ENCODE measurements at regions not wholly inside any gene's neighbourhood (a gene's known extent, or its start where the extent isn't known, plus 50 kb on each side); places are given as distances from the start of the nearest gene placed in this dataset.

GRCh38 chrX:15191830-15192229 lies 78.1 kb downstream of the ASB9 start:
- DNase-seq = no peak

DNA sequence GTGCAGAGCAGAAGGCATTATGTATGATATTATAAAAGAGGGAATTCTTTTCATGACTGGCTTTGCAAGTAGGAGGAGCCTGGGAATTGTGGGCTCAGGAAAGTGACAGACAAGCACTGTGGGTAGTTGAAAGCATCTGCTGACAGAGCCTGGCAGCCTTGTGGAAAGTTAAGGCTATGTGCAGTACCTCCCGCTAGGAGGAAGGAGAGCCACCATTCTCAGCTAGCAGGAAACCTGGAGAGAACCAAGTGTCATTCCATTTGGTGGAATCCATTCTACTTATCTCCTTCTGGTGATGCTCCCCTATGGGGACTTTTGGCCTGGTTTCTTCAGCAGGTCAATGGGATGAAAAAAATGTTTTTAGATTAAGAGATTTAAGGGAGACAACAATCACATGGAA lies 81.8 kb downstream of the ASB9 start:
- no peak for DNase-seq

GRCh38 chrX:15177316-15177715 lies 92.6 kb downstream of the ASB9 start:
- no peak for DNase-seq

DNA sequence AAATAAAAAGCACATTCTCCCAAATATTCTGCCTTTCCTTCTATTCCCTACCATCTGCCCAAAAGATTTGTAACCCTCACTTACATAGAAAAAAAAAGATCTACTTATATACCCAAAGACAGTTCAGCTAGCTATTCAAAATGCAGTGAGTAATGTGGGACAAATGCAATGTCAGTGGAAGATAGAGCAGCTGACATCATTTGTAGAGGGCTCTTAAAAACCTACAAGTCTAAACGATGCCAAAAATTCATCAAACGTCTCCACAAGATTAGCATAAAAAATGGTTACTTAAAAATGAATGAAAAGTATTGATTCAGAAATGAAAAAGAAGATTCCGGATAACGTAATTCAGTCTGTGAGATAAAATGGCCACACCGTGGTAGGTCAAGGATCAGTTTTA lies 96.5 kb downstream of the ASB9 start:
- no peak for DNase-seq

GRCh38 chrX:15170927-15171326 lies 99.0 kb downstream of the ASB9 start:
- DNase-seq = no peak

DNA sequence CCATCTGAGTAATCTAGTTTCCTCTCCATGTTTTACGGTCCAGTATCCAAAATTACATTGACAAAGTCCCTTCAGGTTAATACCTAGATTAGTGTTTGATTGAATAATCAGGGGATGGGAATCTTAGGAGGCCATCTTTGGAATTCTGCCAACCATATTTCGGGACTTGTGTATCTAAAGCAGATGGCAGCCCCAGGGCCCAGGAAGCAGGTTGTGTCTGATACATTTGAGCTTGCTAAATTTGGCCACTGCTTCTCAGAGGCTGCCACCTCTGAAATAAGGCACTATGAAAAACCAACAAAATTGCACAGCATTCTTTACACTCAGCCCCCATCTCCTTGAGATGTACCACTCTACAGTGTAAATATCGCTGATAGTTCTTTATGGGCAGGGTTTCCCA lies 102.1 kb downstream of the ASB9 start:
- no peak for DNase-seq

DNA sequence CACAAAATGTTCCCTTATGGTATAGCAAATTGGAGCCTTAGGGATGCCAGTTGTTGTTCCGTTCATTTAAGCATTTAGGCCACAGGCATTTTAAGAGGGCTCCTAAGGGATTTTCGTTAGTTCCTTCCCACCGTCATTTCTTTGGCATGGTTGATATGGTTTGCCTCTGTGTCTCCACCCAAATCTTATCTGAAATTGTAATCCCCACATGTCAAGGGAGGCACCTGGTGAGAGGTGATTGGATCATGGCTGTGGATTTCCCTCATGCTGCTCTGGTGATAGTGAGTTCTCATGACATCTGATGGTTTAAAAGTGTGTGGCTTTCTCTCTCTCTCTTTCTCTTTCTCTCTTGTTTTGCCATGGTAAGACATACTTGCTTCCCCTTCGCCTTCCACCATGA lies 104.1 kb downstream of the ASB9 start:
- no peak for DNase-seq

DNA sequence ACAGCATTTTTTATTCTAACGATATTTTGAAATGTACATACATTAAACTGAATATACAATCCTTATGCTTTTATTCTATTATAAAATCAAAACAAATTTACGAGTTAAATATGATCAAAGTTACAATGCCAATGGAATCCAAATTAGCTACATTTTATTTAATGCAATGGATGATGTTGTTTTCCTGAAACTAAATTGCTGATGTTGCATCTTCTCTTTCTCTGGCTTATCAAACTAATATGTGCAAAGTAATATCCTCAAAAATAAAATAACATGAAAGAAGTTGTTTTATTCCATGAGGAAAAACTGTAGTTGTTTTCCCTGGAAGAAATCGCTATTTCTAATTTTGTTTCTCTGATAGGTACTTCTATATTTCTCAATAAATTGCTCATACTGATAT lies 106.8 kb downstream of the ASB9 start:
- DNase-seq = no peak

DNA sequence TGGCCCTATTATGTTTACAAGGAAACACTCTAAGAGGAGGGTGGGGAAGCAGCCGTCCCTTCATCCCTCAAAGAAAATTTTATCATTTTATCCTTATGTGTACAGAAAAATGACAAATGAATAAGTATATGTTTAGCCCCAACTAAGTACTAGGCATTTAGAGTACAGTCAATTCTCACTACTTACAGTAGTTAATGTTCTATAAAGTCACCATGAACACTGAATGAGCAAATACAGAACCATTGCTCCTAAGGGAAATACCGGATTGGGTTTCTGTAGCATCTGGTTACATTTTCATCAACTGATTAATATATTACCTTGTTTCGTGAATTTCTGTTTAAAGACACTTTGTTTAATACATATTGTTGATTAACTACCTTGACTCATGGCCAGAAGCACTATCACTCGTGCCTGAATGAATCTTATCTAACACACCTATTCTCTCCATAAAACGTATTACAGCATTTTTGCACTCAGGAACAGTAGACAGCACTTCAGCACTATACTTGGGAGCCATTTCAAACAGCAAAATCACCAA lies 109.3 kb downstream of the ASB9 start:
- DNase-seq = no peak

GRCh38 chrX:15158736-15159406 lies 111.0 kb downstream of the ASB9 start:
- no peak for DNase-seq

DNA sequence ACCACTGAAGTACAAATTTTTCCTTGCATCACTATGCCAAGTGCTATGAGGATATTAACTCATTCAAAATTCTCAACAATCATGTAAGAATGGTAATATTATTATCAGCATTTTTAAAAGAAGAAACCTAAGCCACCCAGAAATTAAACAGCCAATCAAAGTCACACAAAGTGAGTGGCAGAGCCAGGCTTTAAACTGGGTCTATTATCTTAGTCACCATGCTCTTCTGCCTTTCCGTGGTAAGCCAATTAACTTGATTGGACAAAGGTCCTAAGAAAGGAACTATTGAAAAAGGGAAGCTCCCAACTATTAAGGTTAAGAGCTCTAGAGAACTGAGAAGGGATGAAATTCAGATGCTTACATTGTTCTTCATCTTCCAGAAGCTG lies 111.5 kb downstream of the ASB9 start:
- DNase-seq = no peak

- no peak for DNase-seq
These were observed 112.3 kb downstream of the ASB9 start for GRCh38 chrX:15157624-15158023.

- no peak for DNase-seq
These were observed 118.4 kb downstream of the ASB9 start for GRCh38 chrX:15151267-15152186.

DNA sequence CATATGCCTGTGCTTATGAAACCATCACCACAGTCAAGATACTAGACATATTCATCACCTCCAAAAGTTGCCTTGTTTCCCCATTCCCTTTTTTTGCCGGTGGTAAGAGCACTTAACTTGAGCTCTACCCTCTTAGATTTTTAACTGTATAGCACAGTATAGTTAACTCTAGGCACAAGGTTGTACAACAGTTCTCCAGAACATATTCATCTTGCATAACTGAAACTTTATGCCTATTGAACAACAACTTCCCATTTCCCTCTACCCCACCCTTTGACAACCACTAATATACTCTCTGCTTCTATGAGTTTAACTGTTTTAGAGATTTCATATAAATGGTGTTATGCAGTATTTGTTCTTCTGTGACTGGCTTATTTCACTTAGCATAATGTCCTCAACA lies 119.3 kb downstream of the ASB9 start:
- DNase-seq = no peak

GRCh38 chrX:15146515-15146914 lies 123.4 kb downstream of the ASB9 start:
- DNase-seq = no peak

DNA sequence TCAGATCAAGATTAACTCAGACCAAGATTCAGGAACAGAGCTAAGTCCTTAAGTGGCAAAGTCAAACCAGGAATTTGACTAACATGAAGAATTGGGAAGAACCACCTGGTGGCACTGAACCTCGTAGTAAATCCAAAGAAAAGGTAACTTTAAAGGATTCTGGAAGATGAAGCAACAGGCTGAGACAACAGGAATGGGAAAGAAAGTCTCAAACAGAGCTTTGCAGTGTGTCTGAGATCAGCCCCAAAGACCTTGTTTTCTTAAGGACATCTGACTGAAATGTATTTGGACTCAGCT lies 126.1 kb downstream of the ASB9 start:
- no peak for DNase-seq

- peak; percentile 17 for DNase-seq
These were observed 126.6 kb downstream of the ASB9 start for GRCh38 chrX:15143050-15143824.

DNA sequence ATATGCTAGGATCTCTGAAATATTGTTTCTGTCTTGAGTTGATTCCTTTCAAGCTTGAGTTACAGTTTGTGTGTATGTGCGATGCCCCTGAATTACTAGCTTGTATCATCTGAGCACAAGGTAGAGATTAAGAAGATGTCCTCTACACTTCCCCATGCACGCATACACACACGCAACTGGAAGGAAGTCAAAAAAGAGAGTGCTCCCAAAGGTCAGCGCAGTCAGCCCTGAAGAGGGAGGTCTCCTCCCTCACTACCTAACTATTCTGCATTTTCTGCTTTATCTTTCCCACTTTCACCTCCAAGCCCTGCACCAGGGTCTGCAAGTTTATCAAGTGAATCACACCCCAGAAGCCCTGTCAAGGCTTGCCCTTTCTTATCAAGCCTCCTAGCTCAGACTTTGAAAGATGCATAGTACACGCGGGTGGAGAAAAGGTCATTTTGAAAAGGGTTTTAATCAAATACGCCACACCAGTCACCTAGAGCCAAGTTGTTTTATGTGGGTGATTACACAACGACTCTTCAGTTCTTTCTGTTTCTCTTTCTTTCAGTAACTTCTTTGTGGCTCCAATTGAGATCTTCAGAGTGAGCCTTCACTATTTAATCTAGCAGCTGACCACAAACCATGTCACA lies 127.7 kb downstream of the ASB9 start:
- DNase-seq = no peak

DNA sequence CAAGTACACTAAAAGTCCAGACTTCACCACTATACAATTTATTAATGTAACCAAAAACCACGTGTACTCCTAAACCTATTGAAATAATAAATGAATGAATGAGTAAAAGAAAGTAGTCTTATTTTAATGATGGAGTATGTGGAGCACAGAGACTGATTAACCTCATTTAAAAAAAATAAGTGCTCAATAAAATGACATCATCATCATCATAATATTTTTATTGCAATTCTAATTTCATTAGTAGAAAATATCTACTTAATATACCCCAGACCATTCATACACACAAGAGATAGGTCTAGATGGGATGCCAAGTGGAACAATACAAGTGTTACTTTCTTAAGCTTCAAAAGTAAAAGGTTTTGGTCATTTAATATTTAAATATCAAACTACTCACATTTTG lies 133.1 kb downstream of the ASB9 start:
- no peak for DNase-seq

DNA sequence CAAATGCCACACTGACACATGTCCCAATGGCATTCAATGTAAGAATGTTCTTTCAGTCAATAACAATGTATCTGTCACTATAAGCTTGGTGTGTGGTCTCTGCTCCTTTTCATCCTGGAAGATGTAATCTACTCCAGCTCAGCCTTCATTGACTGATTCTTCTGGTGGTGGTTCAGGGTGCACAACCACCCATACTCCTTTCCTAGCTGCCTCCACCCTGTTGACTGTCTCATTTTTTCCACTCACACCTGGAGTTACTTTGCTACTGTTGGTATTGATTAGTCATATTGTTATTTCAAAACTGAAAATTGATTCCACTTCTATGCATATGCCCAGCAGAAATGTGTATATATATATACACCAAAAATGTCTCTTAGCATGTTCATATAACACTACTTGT lies 140.5 kb downstream of the ASB9 start:
- no peak for DNase-seq

DNA sequence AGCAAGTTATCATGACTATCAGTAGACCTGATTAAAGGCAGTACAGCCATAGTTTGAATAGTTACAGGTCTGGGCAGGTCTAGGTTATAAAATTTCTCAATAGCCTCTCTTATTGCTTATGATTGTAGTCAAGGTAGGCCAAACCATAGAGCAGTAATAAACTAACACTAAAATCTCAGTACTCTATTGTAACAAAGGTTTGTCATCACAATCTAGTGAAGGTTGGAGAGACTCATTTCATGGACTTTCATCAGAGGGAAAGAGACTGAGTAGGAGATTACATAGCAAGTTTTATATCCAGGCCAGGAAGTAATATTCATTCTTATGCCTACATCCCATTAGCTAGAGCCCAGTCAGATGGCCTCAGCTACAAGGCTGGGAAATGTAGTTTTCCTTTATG lies 141.0 kb downstream of the ASB9 start:
- DNase-seq = no peak

GRCh38 chrX:15127010-15127409 lies 142.9 kb downstream of the ASB9 start:
- no peak for DNase-seq

- no peak for DNase-seq
These were observed 153.0 kb downstream of the ASB9 start for GRCh38 chrX:15116900-15117299.
